ENCODE measurements at regions not wholly inside any gene's neighbourhood (a gene's known extent, or its start where the extent isn't known, plus 50 kb on each side); places are given as distances from the start of the nearest gene placed in this dataset.
A peak's percentile ranks its signal among the peaks of the same experiment; 100 is the strongest.

- TF ChIP-seq EZH2 (IDR thresholded peaks at IDR 0.05; ENCODE audit: low read length, missing control alignments), result no peak
- peak in 1 of 2 donors; percentile 36 for TF ChIP-seq CTCF (conservative IDR thresholded peaks at IDR 0.05 in 1 of 2, IDR thresholded peaks at IDR 0.05 in 1 of 2; ENCODE audit: low read depth in 1 of 2, low read length in 2 of 2)
- H3K9ac ChIP-seq (ENCODE audit: insufficient read depth, low read length), result no peak overlapping the region
- no peaks in the 10 kb centered on the region for H3K4me1 ChIP-seq (ENCODE audit: control insufficient read depth, extremely low read depth, insufficient read depth, low read length)
- H4K20me1 ChIP-seq (ENCODE audit: control insufficient read depth, extremely low read depth, insufficient read depth, low read length), result no peaks in the 10 kb centered on the region
- H3K4me3 ChIP-seq (replicated peaks in 1 of 4; ENCODE audit: control extremely low read depth in 1 of 4, insufficient read depth in 1 of 4, low read depth in 3 of 4, low read length in 4 of 4), result no peak overlapping the region
- no peak overlapping the region for H3K4me2 ChIP-seq (ENCODE audit: extremely low read depth, insufficient read depth, low read length)
- H3K79me2 ChIP-seq (ENCODE audit: control insufficient read depth, insufficient read depth, low read length), result no peaks in the 10 kb centered on the region
- no peak overlapping the region for H2AFZ ChIP-seq (ENCODE audit: low read length)
- no peaks in the 10 kb centered on the region for H3K36me3 ChIP-seq (ENCODE audit: control insufficient read depth, insufficient read depth, low read length)
- no peaks in the 10 kb centered on the region for H3K9me3 ChIP-seq (ENCODE audit: control insufficient read depth, insufficient read depth, low read depth, low read length)
- DNase-seq (ENCODE audit: low read depth in 2 of 2), result peak in 1 of 2 donors; percentile 39
- H3K27ac ChIP-seq (ENCODE audit: insufficient read depth, low read length), result no peak overlapping the region
- no peaks in the 10 kb centered on the region for H3K27me3 ChIP-seq (ENCODE audit: control insufficient read depth, insufficient read depth, low read length)
These were observed 370.7 kb upstream of the SYT4 start for GRCh38 chr18:43648002-43648401.

- no peak for TF ChIP-seq EZH2 (IDR thresholded peaks at IDR 0.05; ENCODE audit: low read length, missing control alignments)
- TF ChIP-seq CTCF (conservative IDR thresholded peaks at IDR 0.05 in 1 of 2, IDR thresholded peaks at IDR 0.05 in 1 of 2; ENCODE audit: low read depth in 1 of 2, low read length in 2 of 2), result no peak
- Histone ChIP-seq H3K4me2 (ENCODE audit: extremely low read depth, insufficient read depth, low read length) (no peak overlapping the region), H3K36me3 (ENCODE audit: control insufficient read depth, insufficient read depth, low read length) (no peaks in the 10 kb centered on the region), H3K4me3 (replicated peaks in 1 of 4; ENCODE audit: control extremely low read depth in 1 of 4, insufficient read depth in 1 of 4, low read depth in 3 of 4, low read length in 4 of 4) (no peak overlapping the region), H3K9ac (ENCODE audit: insufficient read depth, low read length) (no peak overlapping the region), H3K4me1 (ENCODE audit: control insufficient read depth, extremely low read depth, insufficient read depth, low read length) (no peaks in the 10 kb centered on the region), H3K27me3 (ENCODE audit: control insufficient read depth, insufficient read depth, low read length) (no peaks in the 10 kb centered on the region), H3K79me2 (ENCODE audit: control insufficient read depth, insufficient read depth, low read length) (no peaks in the 10 kb centered on the region), H3K27ac (ENCODE audit: insufficient read depth, low read length) (no peak overlapping the region), H2AFZ (ENCODE audit: low read length) (no peak overlapping the region), H4K20me1 (ENCODE audit: control insufficient read depth, extremely low read depth, insufficient read depth, low read length) (no peaks in the 10 kb centered on the region), H3K9me3 (ENCODE audit: control insufficient read depth, insufficient read depth, low read depth, low read length) (no peaks in the 10 kb centered on the region)
- no peak for DNase-seq (ENCODE audit: low read depth in 2 of 2)
These were observed 372.5 kb upstream of the SYT4 start for GRCh38 chr18:43649649-43650357.

- TF ChIP-seq CTCF (conservative IDR thresholded peaks at IDR 0.05 in 1 of 2, IDR thresholded peaks at IDR 0.05 in 1 of 2; ENCODE audit: low read depth in 1 of 2, low read length in 2 of 2) (no peak), EZH2 (IDR thresholded peaks at IDR 0.05; ENCODE audit: low read length, missing control alignments) (no peak)
- no peak overlapping the region for H3K4me2 ChIP-seq (ENCODE audit: extremely low read depth, insufficient read depth, low read length)
- no peak overlapping the region for H3K9ac ChIP-seq (ENCODE audit: insufficient read depth, low read length)
- H3K27me3 ChIP-seq (ENCODE audit: control insufficient read depth, insufficient read depth, low read length), result no peaks in the 10 kb centered on the region
- H4K20me1 ChIP-seq (ENCODE audit: control insufficient read depth, extremely low read depth, insufficient read depth, low read length), result no peaks in the 10 kb centered on the region
- H3K27ac ChIP-seq (ENCODE audit: insufficient read depth, low read length), result no peak overlapping the region
- no peak overlapping the region for H3K4me3 ChIP-seq (replicated peaks in 1 of 4; ENCODE audit: control extremely low read depth in 1 of 4, insufficient read depth in 1 of 4, low read depth in 3 of 4, low read length in 4 of 4)
- H3K4me1 ChIP-seq (ENCODE audit: control insufficient read depth, extremely low read depth, insufficient read depth, low read length), result no peaks in the 10 kb centered on the region
- H2AFZ ChIP-seq (ENCODE audit: low read length), result no peak overlapping the region
- no peaks in the 10 kb centered on the region for H3K9me3 ChIP-seq (ENCODE audit: control insufficient read depth, insufficient read depth, low read depth, low read length)
- H3K36me3 ChIP-seq (ENCODE audit: control insufficient read depth, insufficient read depth, low read length), result no peaks in the 10 kb centered on the region
- H3K79me2 ChIP-seq (ENCODE audit: control insufficient read depth, insufficient read depth, low read length), result no peaks in the 10 kb centered on the region
- DNase-seq (ENCODE audit: low read depth in 2 of 2), result no peak
These were observed 373.1 kb upstream of the SYT4 start for GRCh38 chr18:43650426-43650825.
